ENCODE measurements at regions not wholly inside any gene's neighbourhood (a gene's known extent, or its start where the extent isn't known, plus 50 kb on each side); places are given as distances from the start of the nearest gene placed in this dataset.
A peak's percentile ranks its signal among the peaks of the same experiment; 100 is the strongest.

DNA sequence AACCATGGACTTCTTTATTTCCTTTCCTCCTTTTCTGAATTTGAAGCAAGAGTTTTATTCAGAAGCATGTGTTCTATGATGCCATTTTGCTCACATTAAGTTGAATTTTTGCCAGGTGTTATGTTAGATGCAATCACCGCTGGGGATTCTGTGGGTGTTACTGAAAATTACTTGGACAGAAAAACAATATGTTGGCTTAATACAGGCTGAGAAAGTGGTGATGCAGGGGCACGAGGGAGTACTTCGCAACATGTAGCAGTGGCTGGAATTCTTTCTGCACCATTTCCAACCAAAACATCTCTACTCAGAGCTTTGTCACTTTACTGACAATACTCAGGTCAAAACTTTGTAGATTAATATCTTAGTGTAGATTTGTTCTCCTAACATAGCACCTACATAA is 109.2 kb upstream of the PCDH18 start:
- dilution Hi-C loops (cut with HindIII; ENCODE audit: low sequenced_read_pairs, unreplicated experiment), result no loop called here

More for the DNA sequence above, 109.2 kb upstream of the PCDH18 start:
- TF ChIP-seq RAD21 (IDR thresholded peaks at IDR 0.05; ENCODE audit: low read length) (no peak), MAZ (IDR thresholded peaks at IDR 0.05; ENCODE audit: borderline replicate concordance, low read depth, low read length) (no peak), POLR2A (IDR thresholded peaks at IDR 0.05; ENCODE audit: low read depth, low read length) (no peak), MAFK (IDR thresholded peaks at IDR 0.05; ENCODE audit: low read depth, low read length) (no peak), CHD1 (IDR thresholded peaks at IDR 0.05; ENCODE audit: low read depth, low read length) (no peak), MXI1 (IDR thresholded peaks at IDR 0.05; ENCODE audit: borderline replicate concordance, low read depth, low read length) (no peak), CEBPB (IDR thresholded peaks at IDR 0.05; ENCODE audit: low read depth, low read length) (no peak), RFX5 (IDR thresholded peaks at IDR 0.05; ENCODE audit: low read depth, low read length) (no peak), SMC3 (IDR thresholded peaks at IDR 0.05; ENCODE audit: low read depth, low read length) (no peak), FOS (IDR thresholded peaks at IDR 0.05; ENCODE audit: low read depth, low read length) (no peak), NFE2L2 (IDR thresholded peaks at IDR 0.05; ENCODE audit: low read depth, low read length) (no peak), BHLHE40 (IDR thresholded peaks at IDR 0.05; ENCODE audit: low read depth, low read length) (no peak), RCOR1 (IDR thresholded peaks at IDR 0.05; ENCODE audit: insufficient replicate concordance, low read length) (no peak)
- TF ChIP-seq, protein P1, sequence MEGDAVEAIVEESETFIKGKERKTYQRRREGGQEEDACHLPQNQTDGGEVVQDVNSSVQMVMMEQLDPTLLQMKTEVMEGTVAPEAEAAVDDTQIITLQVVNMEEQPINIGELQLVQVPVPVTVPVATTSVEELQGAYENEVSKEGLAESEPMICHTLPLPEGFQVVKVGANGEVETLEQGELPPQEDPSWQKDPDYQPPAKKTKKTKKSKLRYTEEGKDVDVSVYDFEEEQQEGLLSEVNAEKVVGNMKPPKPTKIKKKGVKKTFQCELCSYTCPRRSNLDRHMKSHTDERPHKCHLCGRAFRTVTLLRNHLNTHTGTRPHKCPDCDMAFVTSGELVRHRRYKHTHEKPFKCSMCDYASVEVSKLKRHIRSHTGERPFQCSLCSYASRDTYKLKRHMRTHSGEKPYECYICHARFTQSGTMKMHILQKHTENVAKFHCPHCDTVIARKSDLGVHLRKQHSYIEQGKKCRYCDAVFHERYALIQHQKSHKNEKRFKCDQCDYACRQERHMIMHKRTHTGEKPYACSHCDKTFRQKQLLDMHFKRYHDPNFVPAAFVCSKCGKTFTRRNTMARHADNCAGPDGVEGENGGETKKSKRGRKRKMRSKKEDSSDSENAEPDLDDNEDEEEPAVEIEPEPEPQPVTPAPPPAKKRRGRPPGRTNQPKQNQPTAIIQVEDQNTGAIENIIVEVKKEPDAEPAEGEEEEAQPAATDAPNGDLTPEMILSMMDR (conservative IDR thresholded peaks at IDR 0.05; ENCODE audit: low read depth, low read length), result no peak
- TF ChIP-seq, protein P2, sequence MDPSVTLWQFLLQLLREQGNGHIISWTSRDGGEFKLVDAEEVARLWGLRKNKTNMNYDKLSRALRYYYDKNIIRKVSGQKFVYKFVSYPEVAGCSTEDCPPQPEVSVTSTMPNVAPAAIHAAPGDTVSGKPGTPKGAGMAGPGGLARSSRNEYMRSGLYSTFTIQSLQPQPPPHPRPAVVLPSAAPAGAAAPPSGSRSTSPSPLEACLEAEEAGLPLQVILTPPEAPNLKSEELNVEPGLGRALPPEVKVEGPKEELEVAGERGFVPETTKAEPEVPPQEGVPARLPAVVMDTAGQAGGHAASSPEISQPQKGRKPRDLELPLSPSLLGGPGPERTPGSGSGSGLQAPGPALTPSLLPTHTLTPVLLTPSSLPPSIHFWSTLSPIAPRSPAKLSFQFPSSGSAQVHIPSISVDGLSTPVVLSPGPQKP (IDR thresholded peaks at IDR 0.05; ENCODE audit: borderline replicate concordance, low read depth, low read length), result no peak
- TF ChIP-seq, protein P3, sequence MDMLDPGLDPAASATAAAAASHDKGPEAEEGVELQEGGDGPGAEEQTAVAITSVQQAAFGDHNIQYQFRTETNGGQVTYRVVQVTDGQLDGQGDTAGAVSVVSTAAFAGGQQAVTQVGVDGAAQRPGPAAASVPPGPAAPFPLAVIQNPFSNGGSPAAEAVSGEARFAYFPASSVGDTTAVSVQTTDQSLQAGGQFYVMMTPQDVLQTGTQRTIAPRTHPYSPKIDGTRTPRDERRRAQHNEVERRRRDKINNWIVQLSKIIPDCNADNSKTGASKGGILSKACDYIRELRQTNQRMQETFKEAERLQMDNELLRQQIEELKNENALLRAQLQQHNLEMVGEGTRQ (IDR thresholded peaks at IDR 0.05; ENCODE audit: low read depth, low read length), result no peak
- Histone ChIP-seq H2BK15ac (ENCODE audit: low read depth, low read length) (no peak overlapping the region; the same call in 2 of the 3 replicates), H4K8ac (ENCODE audit: low read depth in 2 of 2, low read length in 2 of 2) (no peak overlapping the region), H4K5ac (ENCODE audit: low read depth, low read length) (peak overlapping the region; percentile 42; the same call in 1 of the 2 replicates), H4K91ac (ENCODE audit: insufficient read depth, low read depth, low read length) (no peak overlapping the region), H2AK5ac (ENCODE audit: low read depth, low read length) (no peak overlapping the region), H2AK9ac (replicated peaks; ENCODE audit: low read depth, low read length, poor library complexity) (no peak overlapping the region), H3K27ac (ENCODE audit: insufficient read depth, low read length) (no peak overlapping the region), H3K9me1 (ENCODE audit: insufficient read depth, low read length) (no peaks in the 10 kb centered on the region; the same call in 1 of the 2 replicates), H3K4me1 (ENCODE audit: control insufficient read depth, insufficient read depth, low read length) (peaks cover 2% of the 10 kb centered on the region; the same call in 1 of the 2 replicates), H2AFZ (replicated peaks; ENCODE audit: low read length, poor library complexity) (no peak overlapping the region), H3K56ac (ENCODE audit: extremely low read depth, insufficient read depth, low read length) (no peak overlapping the region), H3K4ac (ENCODE audit: low read depth, low read length) (no peak overlapping the region), H4K20me1 (ENCODE audit: insufficient read depth, low read length) (no peaks in the 10 kb centered on the region), H3K14ac (replicated peaks; ENCODE audit: low read depth, low read length) (no peak overlapping the region; the same call in 1 of the 2 replicates), H3K9ac (ENCODE audit: low read depth, low read length) (no peak overlapping the region), H3K27me3 (ENCODE audit: control insufficient read depth, insufficient read depth, low read length) (no peaks in the 10 kb centered on the region), H2BK5ac (ENCODE audit: low read depth, low read length, poor library complexity, severe bottlenecking) (no peak overlapping the region), H3K4me2 (ENCODE audit: low read depth, low read length) (no peak overlapping the region), H3K18ac (ENCODE audit: low read depth, low read length) (no peak overlapping the region), H3K36me3 (ENCODE audit: control insufficient read depth, insufficient read depth, low read length) (no peaks in the 10 kb centered on the region), H3K4me3 (ENCODE audit: insufficient read depth, low read depth, low read length) (no peak overlapping the region), H2BK20ac (ENCODE audit: low read depth, low read length) (no peak overlapping the region), H3K9me3 (ENCODE audit: control insufficient read depth, insufficient read depth, low read length) (no peaks in the 10 kb centered on the region), H3K79me1 (ENCODE audit: low read depth in 1 of 2, low read length in 2 of 2) (no peaks in the 10 kb centered on the region), H2BK120ac (ENCODE audit: low read depth, low read length) (no peak overlapping the region), H3K23ac (ENCODE audit: low read depth, low read length) (no peak overlapping the region)
- WGBS, 2 experiments (ENCODE audit: extremely low coverage in 2 of 2, insufficient read length in 1 of 2), result 40% methylated on average over 1 of the region's 3 CpGs; no CpG with 5 or more reads in 1 of the 2 experiments
- POLR2A ChIA-PET (ENCODE audit: unreplicated experiment), result interaction anchor here (0.5 kb wide), 1 partner anchor 314 kb away, joined by 3 read pairs; no protein-coding TSS in a partner anchor
- CTCF ChIA-PET, result no interaction called here
- in situ Hi-C loops (cut with MboI; ENCODE audit: low sequenced_read_pairs), result no loop called here
- no peak for ATAC-seq (ENCODE audit: low read depth)
- BruUV-seq (replicated peaks), result no TSS peak
- DNase-seq, result no peak
- intact Hi-C loops (cut with micrococcal nuclease), result no loop called here

All from IMR-90 (cell line).